Activated CD4-positive, alpha-beta memory T cell treated with anti-CD3 and anti-CD28 coated beads, Interleukin-2, amount 10 ng/mL, durations not matched to agents 7 days and 5 days (primary cell): ENCODE measurements at regions not wholly inside any gene's neighbourhood (a gene's known extent, or its start where the extent isn't known, plus 50 kb on each side); places are given as distances from the start of the nearest gene placed in this dataset.

Experiments used
- CTCF ChIA-PET: fragments of 350-600 bp; sonication (Branson Sonifier 250); formaldehyde crosslinking; loops from one replicate; lab custom pipeline; 2021; ENCODE audit warnings: antibody characterized with exemption, inconsistent platforms; lab: Charles Lee
- POLR2A ChIA-PET: fragments of 350-600 bp; sonication (Branson Sonifier 250); formaldehyde crosslinking; loops from one replicate; lab custom pipeline; 2021; ENCODE audit warnings: antibody characterized with exemption; lab: Charles Lee
- DNase-seq: peaks from one replicate; pipeline ENCODE4 v3.0.0-alpha.2; 2020
- H3K27ac Mint-ChIP-seq: one replicate; pipeline ENCODE4 v1.8.0; 2021; ENCODE audit warnings: mild to moderate bottlenecking, mixed read lengths
- H3K27me3 Mint-ChIP-seq: one replicate; pipeline ENCODE4 v1.8.0; 2021; ENCODE audit warnings: mixed read lengths
- H3K36me3 Mint-ChIP-seq: one replicate; pipeline ENCODE4 v1.8.0; 2021; ENCODE audit warnings: low read depth, mixed read lengths
- H3K4me1 Mint-ChIP-seq: one replicate; pipeline ENCODE4 v1.8.0; 2021; ENCODE audit warnings: mixed read lengths
- H3K4me3 Mint-ChIP-seq: one replicate; pipeline ENCODE4 v1.8.0; 2021; ENCODE audit warnings: mild to moderate bottlenecking, mixed read lengths
- H3K9me3 Mint-ChIP-seq: one replicate; pipeline ENCODE4 v1.8.0; 2021; ENCODE audit warnings: mixed read lengths

GRCh38 chr13:82947683-82948082, 934.6 kb downstream of the SLITRK1 start:
- no peak for DNase-seq
- Mint-ChIP-seq H3K27ac (no peak overlapping the region), H3K9me3 (no peaks in the 10 kb centered on the region), H3K4me1 (no peaks in the 10 kb centered on the region), H3K36me3 (no peaks in the 10 kb centered on the region), H3K4me3 (no peak overlapping the region), H3K27me3 (no peaks in the 10 kb centered on the region)
- ChIA-PET POLR2A (interaction anchor here (0.6 kb wide), 1 partner anchor 33 kb away, joined by 3 read pairs; no protein-coding TSS in a partner anchor), CTCF (no interaction called here)

GRCh38 chr13:82947191-82947621, 935.1 kb downstream of the SLITRK1 start:
- H3K4me1 Mint-ChIP-seq, result no peaks in the 10 kb centered on the region

GRCh38 chr13:82938644-82939043, 943.6 kb downstream of the SLITRK1 start:
- ChIA-PET CTCF (no interaction called here), POLR2A (no interaction called here)
- Mint-ChIP-seq H3K36me3 (no peaks in the 10 kb centered on the region), H3K9me3 (no peaks in the 10 kb centered on the region), H3K4me3 (no peak overlapping the region), H3K27me3 (no peaks in the 10 kb centered on the region), H3K4me1 (no peaks in the 10 kb centered on the region), H3K27ac (no peak overlapping the region)
- no peak for DNase-seq

More at GRCh38 chr13:82947191-82947621, 935.1 kb downstream of the SLITRK1 start:
- DNase-seq, result no peak
- ChIA-PET CTCF (no interaction called here), POLR2A (no interaction called here)
- Mint-ChIP-seq H3K4me3 (no peak overlapping the region), H3K9me3 (no peaks in the 10 kb centered on the region), H3K27ac (no peak overlapping the region), H3K27me3 (no peaks in the 10 kb centered on the region), H3K36me3 (no peaks in the 10 kb centered on the region)

GRCh38 chr13:82934000-82934399, 948.3 kb downstream of the SLITRK1 start:
- Mint-ChIP-seq H3K27ac (no peak overlapping the region), H3K9me3 (no peaks in the 10 kb centered on the region), H3K36me3 (no peaks in the 10 kb centered on the region), H3K4me3 (no peak overlapping the region), H3K27me3 (no peaks in the 10 kb centered on the region), H3K4me1 (no peaks in the 10 kb centered on the region)
- no peak for DNase-seq
- POLR2A ChIA-PET, result no interaction called here
- CTCF ChIA-PET, result no interaction called here

- ChIA-PET CTCF (no interaction called here), POLR2A (no interaction called here)
- Mint-ChIP-seq H3K27me3 (no peaks in the 10 kb centered on the region), H3K36me3 (no peaks in the 10 kb centered on the region), H3K9me3 (peaks cover 2% of the 10 kb centered on the region), H3K27ac (no peak overlapping the region), H3K4me3 (no peak overlapping the region), H3K4me1 (no peaks in the 10 kb centered on the region)
- DNase-seq, result no peak
Observed at GRCh38 chr13:82925114-82925513, 957.2 kb downstream of the SLITRK1 start.

GRCh38 chr13:82917984-82918383, 964.3 kb downstream of the SLITRK1 start:
- H3K36me3 Mint-ChIP-seq, result no peaks in the 10 kb centered on the region
- ChIA-PET CTCF (no interaction called here), POLR2A (no interaction called here)
- H3K9me3 Mint-ChIP-seq, result peaks cover 4% of the 10 kb centered on the region
- H3K27me3 Mint-ChIP-seq, result no peaks in the 10 kb centered on the region
- no peak overlapping the region for H3K27ac Mint-ChIP-seq
- no peak overlapping the region for H3K4me3 Mint-ChIP-seq
- no peaks in the 10 kb centered on the region for H3K4me1 Mint-ChIP-seq
- DNase-seq, result no peak

- Mint-ChIP-seq H3K36me3 (no peaks in the 10 kb centered on the region), H3K27me3 (no peaks in the 10 kb centered on the region), H3K4me1 (no peaks in the 10 kb centered on the region), H3K27ac (no peak overlapping the region), H3K4me3 (no peak overlapping the region), H3K9me3 (no peaks in the 10 kb centered on the region)
- DNase-seq, result no peak
- ChIA-PET CTCF (no interaction called here), POLR2A (no interaction called here)
Observed at GRCh38 chr13:82912564-82912963, 969.7 kb downstream of the SLITRK1 start.

GRCh38 chr13:82905071-82905470, 977.2 kb downstream of the SLITRK1 start:
- no peak overlapping the region for H3K4me3 Mint-ChIP-seq
- no peaks in the 10 kb centered on the region for H3K27me3 Mint-ChIP-seq
- DNase-seq, result no peak
- ChIA-PET CTCF (no interaction called here), POLR2A (no interaction called here)
- H3K27ac Mint-ChIP-seq, result no peak overlapping the region
- H3K9me3 Mint-ChIP-seq, result peaks cover 3% of the 10 kb centered on the region
- H3K4me1 Mint-ChIP-seq, result no peaks in the 10 kb centered on the region
- no peaks in the 10 kb centered on the region for H3K36me3 Mint-ChIP-seq

- ChIA-PET POLR2A (no interaction called here), CTCF (no interaction called here)
- DNase-seq, result no peak
- Mint-ChIP-seq H3K27me3 (no peaks in the 10 kb centered on the region), H3K9me3 (peaks cover 3% of the 10 kb centered on the region), H3K4me3 (no peak overlapping the region), H3K27ac (no peak overlapping the region), H3K4me1 (no peaks in the 10 kb centered on the region), H3K36me3 (no peaks in the 10 kb centered on the region)
Observed at GRCh38 chr13:82900453-82900852, 981.8 kb downstream of the SLITRK1 start.

GRCh38 chr13:82898586-82898985, 983.7 kb downstream of the SLITRK1 start:
- H3K4me1 Mint-ChIP-seq, result no peaks in the 10 kb centered on the region
- DNase-seq, result no peak
- no peak overlapping the region for H3K27ac Mint-ChIP-seq
- no peaks in the 10 kb centered on the region for H3K9me3 Mint-ChIP-seq
- H3K4me3 Mint-ChIP-seq, result no peak overlapping the region
- ChIA-PET POLR2A (no interaction called here), CTCF (no interaction called here)
- no peaks in the 10 kb centered on the region for H3K36me3 Mint-ChIP-seq
- no peaks in the 10 kb centered on the region for H3K27me3 Mint-ChIP-seq

GRCh38 chr13:82879921-82880320, 1002.4 kb downstream of the SLITRK1 start:
- ChIA-PET CTCF (no interaction called here), POLR2A (no interaction called here)
- Mint-ChIP-seq H3K4me1 (no peaks in the 10 kb centered on the region), H3K36me3 (no peaks in the 10 kb centered on the region), H3K27me3 (no peaks in the 10 kb centered on the region), H3K9me3 (peaks cover 2% of the 10 kb centered on the region), H3K27ac (no peak overlapping the region), H3K4me3 (no peak overlapping the region)
- no peak for DNase-seq

- H3K4me3 Mint-ChIP-seq, result no peak overlapping the region
- H3K4me1 Mint-ChIP-seq, result no peaks in the 10 kb centered on the region
- H3K9me3 Mint-ChIP-seq, result peaks cover 2% of the 10 kb centered on the region
- CTCF ChIA-PET, result no interaction called here
- no peak overlapping the region for H3K27ac Mint-ChIP-seq
- POLR2A ChIA-PET, result no interaction called here
- H3K27me3 Mint-ChIP-seq, result no peaks in the 10 kb centered on the region
- no peak for DNase-seq
- no peaks in the 10 kb centered on the region for H3K36me3 Mint-ChIP-seq
Observed at GRCh38 chr13:82878536-82878935, 1003.7 kb downstream of the SLITRK1 start.

GRCh38 chr13:82867284-82867683, 1015.0 kb downstream of the SLITRK1 start:
- H3K4me1 Mint-ChIP-seq, result no peaks in the 10 kb centered on the region
- no peak overlapping the region for H3K27ac Mint-ChIP-seq
- no peak for DNase-seq
- CTCF ChIA-PET, result interaction anchor here (0.6 kb wide), 1 partner anchor 283 kb away, joined by 4 read pairs; no protein-coding TSS in a partner anchor
- POLR2A ChIA-PET, result no interaction called here
- no peaks in the 10 kb centered on the region for H3K9me3 Mint-ChIP-seq
- no peaks in the 10 kb centered on the region for H3K27me3 Mint-ChIP-seq
- no peak overlapping the region for H3K4me3 Mint-ChIP-seq
- no peaks in the 10 kb centered on the region for H3K36me3 Mint-ChIP-seq

GRCh38 chr13:82850644-82851043, 1031.6 kb downstream of the SLITRK1 start:
- Mint-ChIP-seq H3K27me3 (no peaks in the 10 kb centered on the region), H3K9me3 (peaks cover 10% of the 10 kb centered on the region), H3K36me3 (no peaks in the 10 kb centered on the region), H3K27ac (no peak overlapping the region), H3K4me1 (no peaks in the 10 kb centered on the region), H3K4me3 (no peak overlapping the region)
- ChIA-PET POLR2A (no interaction called here), CTCF (no interaction called here)
- DNase-seq, result no peak
